HUES6 (cell line): ENCODE measurements at regions not wholly inside any gene's neighbourhood (a gene's known extent, or its start where the extent isn't known, plus 50 kb on each side); places are given as distances from the start of the nearest gene placed in this dataset.

ENCODE experiments used
- H3K27ac ChIP-seq: 2 replicates; pipeline ENCODE4 v1.7.0; 2013; ENCODE audit warnings: low read depth, mild to moderate bottlenecking, low read length, inconsistent platforms
- H3K27me3 ChIP-seq: 2 replicates; pipeline ENCODE4 v1.6.1; 2013; ENCODE audit warnings: low read length; ENCODE audit not compliant: control insufficient read depth, insufficient read depth
- H3K36me3 ChIP-seq: 2 replicates; pipeline ENCODE4 v1.6.1; 2013; ENCODE audit warnings: low read length; ENCODE audit not compliant: control insufficient read depth, insufficient read depth
- H3K4me1 ChIP-seq: 2 replicates; pipeline ENCODE4 v1.6.1; 2013; ENCODE audit warnings: low read length; ENCODE audit not compliant: control insufficient read depth, insufficient read depth
- H3K4me3 ChIP-seq: 2 replicates; pipeline ENCODE4 v1.5.1; 2013; ENCODE audit warnings: low read depth, low read length
- H3K9ac ChIP-seq: one replicate; pipeline ENCODE4 v1.6.1; 2013; ENCODE audit warnings: mild to moderate bottlenecking, low read length
- H3K9me3 ChIP-seq: 2 replicates; pipeline ENCODE4 v1.6.1; 2013; ENCODE audit warnings: low read depth, low read length; ENCODE audit not compliant: control insufficient read depth, insufficient read depth

- H3K4me3 ChIP-seq, result no peak overlapping the region
These were observed 119.3 kb downstream of the NGF start for GRCh38 chr1:115218699-115219098.

GRCh38 chr1:115218034-115218405 is 120.0 kb downstream of the NGF start:
- Histone ChIP-seq H3K36me3 (no peaks in the 10 kb centered on the region), H3K4me1 (peaks cover 22% of the 10 kb centered on the region), H3K9me3 (no peaks in the 10 kb centered on the region), H3K27me3 (no peaks in the 10 kb centered on the region), H3K4me3 (no peak overlapping the region), H3K9ac (no peak overlapping the region), H3K27ac (no peak overlapping the region)

More at GRCh38 chr1:115218699-115219098, 119.3 kb downstream of the NGF start:
- H3K27me3 ChIP-seq, result no peaks in the 10 kb centered on the region
- H3K36me3 ChIP-seq, result no peaks in the 10 kb centered on the region
- H3K4me1 ChIP-seq, result peaks cover 22% of the 10 kb centered on the region
- H3K9me3 ChIP-seq, result no peaks in the 10 kb centered on the region
- no peak overlapping the region for H3K27ac ChIP-seq
- H3K9ac ChIP-seq, result no peak overlapping the region

GRCh38 chr1:115217150-115218033 is 120.7 kb downstream of the NGF start:
- H3K9me3 ChIP-seq, result no peaks in the 10 kb centered on the region
- no peak overlapping the region for H3K4me3 ChIP-seq
- no peaks in the 10 kb centered on the region for H3K36me3 ChIP-seq
- H3K9ac ChIP-seq, result no peak overlapping the region
- no peaks in the 10 kb centered on the region for H3K27me3 ChIP-seq
- no peak overlapping the region for H3K27ac ChIP-seq
- peaks cover 22% of the 10 kb centered on the region for H3K4me1 ChIP-seq

- H3K36me3 ChIP-seq, result no peaks in the 10 kb centered on the region
- H3K27ac ChIP-seq, result no peak overlapping the region
- no peak overlapping the region for H3K9ac ChIP-seq
- H3K4me1 ChIP-seq, result peaks cover 15% of the 10 kb centered on the region; the same call in 1 of the 2 replicates
- H3K27me3 ChIP-seq, result no peaks in the 10 kb centered on the region
- H3K4me3 ChIP-seq, result no peak overlapping the region
- no peaks in the 10 kb centered on the region for H3K9me3 ChIP-seq
These were observed 122.1 kb downstream of the NGF start for GRCh38 chr1:115215703-115216521.

- peaks cover 7% of the 10 kb centered on the region; the same call in 1 of the 2 replicates for H3K4me1 ChIP-seq
- no peaks in the 10 kb centered on the region for H3K27me3 ChIP-seq
- no peak overlapping the region for H3K27ac ChIP-seq
- no peaks in the 10 kb centered on the region for H3K9me3 ChIP-seq
- no peak overlapping the region for H3K9ac ChIP-seq
- no peaks in the 10 kb centered on the region for H3K36me3 ChIP-seq
- H3K4me3 ChIP-seq, result no peak overlapping the region
These were observed 122.9 kb downstream of the NGF start for GRCh38 chr1:115215110-115215509.

GRCh38 chr1:115214098-115214497 is 124.0 kb downstream of the NGF start:
- H3K4me1 ChIP-seq, result no peaks in the 10 kb centered on the region
- no peak overlapping the region for H3K4me3 ChIP-seq

GRCh38 chr1:115213130-115213529 is 123.8 kb upstream of the TSPAN2 start:
- Histone ChIP-seq H3K4me3 (no peak overlapping the region), H3K9ac (no peak overlapping the region)

More at GRCh38 chr1:115214098-115214497, 124.0 kb downstream of the NGF start:
- H3K9me3 ChIP-seq, result no peaks in the 10 kb centered on the region
- H3K27ac ChIP-seq, result no peak overlapping the region
- H3K36me3 ChIP-seq, result no peaks in the 10 kb centered on the region
- no peaks in the 10 kb centered on the region for H3K27me3 ChIP-seq
- no peak overlapping the region for H3K9ac ChIP-seq

GRCh38 chr1:115211071-115211745 is 121.9 kb upstream of the TSPAN2 start:
- Histone ChIP-seq H3K27ac (no peak overlapping the region), H3K4me3 (no peak overlapping the region), H3K27me3 (no peaks in the 10 kb centered on the region), H3K9me3 (no peaks in the 10 kb centered on the region), H3K9ac (no peak overlapping the region), H3K36me3 (no peaks in the 10 kb centered on the region), H3K4me1 (no peaks in the 10 kb centered on the region)

More at GRCh38 chr1:115213130-115213529, 123.8 kb upstream of the TSPAN2 start:
- Histone ChIP-seq H3K36me3 (no peaks in the 10 kb centered on the region), H3K27ac (no peak overlapping the region), H3K4me1 (no peaks in the 10 kb centered on the region), H3K27me3 (no peaks in the 10 kb centered on the region), H3K9me3 (no peaks in the 10 kb centered on the region)

- H3K27ac ChIP-seq, result no peak overlapping the region
- H3K27me3 ChIP-seq, result no peaks in the 10 kb centered on the region
- no peaks in the 10 kb centered on the region for H3K36me3 ChIP-seq
- H3K9me3 ChIP-seq, result no peaks in the 10 kb centered on the region
- H3K4me3 ChIP-seq, result no peak overlapping the region
- no peaks in the 10 kb centered on the region for H3K4me1 ChIP-seq
- no peak overlapping the region for H3K9ac ChIP-seq
These were observed 121.0 kb upstream of the TSPAN2 start for GRCh38 chr1:115210302-115210711.

GRCh38 chr1:115204513-115204912 is 115.2 kb upstream of the TSPAN2 start:
- no peaks in the 10 kb centered on the region for H3K4me1 ChIP-seq
- H3K27me3 ChIP-seq, result no peaks in the 10 kb centered on the region
- no peak overlapping the region for H3K4me3 ChIP-seq
- H3K9ac ChIP-seq, result no peak overlapping the region
- H3K27ac ChIP-seq, result no peak overlapping the region
- H3K36me3 ChIP-seq, result no peaks in the 10 kb centered on the region
- no peaks in the 10 kb centered on the region for H3K9me3 ChIP-seq
